Stimulated activated CD8-positive, alpha-beta memory T cell treated with anti-CD3 and anti-CD28 coated beads, Interleukin-2, amount 100 ng/mL, for 48 hours (primary cell): ENCODE measurements at regions not wholly inside any gene's neighbourhood (a gene's known extent, or its start where the extent isn't known, plus 50 kb on each side); places are given as distances from the start of the nearest gene placed in this dataset.
"Not testable (repeated sequence)": the region's sequence is repeated elsewhere in the genome, so short reads cannot be mapped to it uniquely, and the experiment has no call there.

Source experiments
- DNase-seq, 2 donors: peaks; one replicate each; pipeline ENCODE4 v3.0.0-alpha.2; 2020; ENCODE audit warnings: low read depth in 2 of 2

DNA sequence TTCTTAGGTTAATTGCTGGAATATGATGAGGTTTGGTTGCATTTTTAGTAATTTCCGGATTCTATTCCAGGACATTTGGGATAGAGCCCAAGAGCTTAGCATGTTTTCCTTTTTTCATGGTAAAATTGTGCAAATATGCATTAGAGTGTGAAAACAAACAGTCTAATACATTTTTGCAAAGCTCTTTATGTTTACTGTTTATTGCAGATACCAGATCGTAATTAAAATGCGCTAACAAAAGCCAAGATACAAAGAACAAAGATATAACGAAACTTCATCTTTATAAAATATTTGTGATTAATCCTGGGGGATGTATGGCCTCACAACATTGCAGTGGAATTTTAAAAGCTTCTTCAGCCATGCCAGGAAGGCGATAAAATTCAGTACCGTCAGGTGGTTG lies 94.5 kb upstream of the TBC1D5 start:
- DNase-seq: no peak

DNA sequence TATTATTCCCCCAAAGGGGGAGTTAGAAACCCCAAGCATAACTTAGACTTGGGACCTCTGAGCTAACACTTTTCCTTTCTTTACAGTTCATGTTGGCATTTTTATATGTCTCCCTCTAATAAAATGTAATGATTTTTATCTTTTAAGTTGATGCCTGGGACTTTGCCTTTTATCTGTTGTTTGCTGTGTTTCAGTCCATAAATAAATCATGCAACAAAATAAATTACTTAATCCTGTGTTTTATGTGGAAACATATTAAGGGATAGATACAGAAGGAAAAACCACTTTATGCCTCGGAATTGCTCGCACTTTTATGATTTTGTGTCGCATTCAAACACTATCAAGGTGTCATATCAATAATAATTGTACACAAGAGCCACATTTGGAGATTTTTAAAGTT lies 93.7 kb upstream of the TBC1D5 start:
- DNase-seq: no peak

DNA sequence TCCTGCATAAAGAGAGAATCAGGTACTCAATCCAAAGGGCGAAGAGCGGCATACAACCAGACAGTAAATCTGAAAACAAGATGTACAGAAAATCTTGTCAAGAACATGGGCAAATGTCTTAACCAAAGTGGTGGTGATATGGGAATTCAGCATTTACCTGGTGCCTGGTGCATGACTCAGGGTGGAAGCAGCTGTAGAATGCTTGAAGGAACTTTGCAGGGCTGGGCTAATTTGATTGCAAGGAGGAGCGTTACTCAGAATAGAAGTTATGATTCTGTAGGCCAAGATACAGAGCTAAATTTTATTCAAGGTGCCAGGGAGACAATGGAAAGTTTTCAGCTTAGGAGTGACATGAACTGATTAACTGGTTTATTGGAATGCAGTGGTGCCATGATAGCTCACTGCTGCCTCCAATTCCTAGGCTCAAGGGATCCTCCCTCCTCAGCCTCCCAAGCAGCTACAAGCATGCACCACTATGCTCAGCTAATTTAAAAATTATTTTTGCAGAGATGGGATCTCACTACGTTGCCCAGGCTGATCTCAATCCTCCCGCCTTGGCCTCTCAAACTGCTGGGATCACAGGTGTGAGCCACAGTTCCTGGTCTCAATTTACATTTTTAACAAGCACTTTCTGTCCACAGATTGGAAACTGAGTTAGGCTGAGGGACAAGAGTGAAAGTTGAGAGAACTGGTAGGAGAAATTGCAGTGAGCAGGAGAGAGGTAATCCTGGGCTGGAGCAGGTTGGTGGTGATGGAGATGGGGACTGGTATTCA lies 91.5 kb upstream of the TBC1D5 start:
- DNase-seq: no peak

DNA sequence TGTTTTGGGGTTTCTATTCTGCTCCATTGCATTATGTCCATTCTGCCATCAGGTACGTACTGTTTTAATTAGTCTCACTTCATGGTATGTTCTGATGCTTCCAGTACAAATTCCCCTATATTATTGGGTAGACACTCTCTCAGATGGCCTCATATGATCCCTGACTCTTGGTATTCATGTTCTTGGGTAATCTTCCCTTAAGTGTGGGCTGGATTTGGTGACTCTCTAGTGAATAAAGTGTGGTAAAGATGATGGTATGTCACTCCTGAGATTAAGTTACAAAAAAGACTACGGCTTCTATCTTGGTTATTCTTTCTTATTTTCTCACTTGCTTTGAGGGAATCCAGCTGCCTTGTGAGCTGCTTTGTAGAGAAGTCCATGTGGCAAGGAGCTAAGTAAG lies 89.6 kb upstream of the TBC1D5 start:
- no peak for DNase-seq

DNA sequence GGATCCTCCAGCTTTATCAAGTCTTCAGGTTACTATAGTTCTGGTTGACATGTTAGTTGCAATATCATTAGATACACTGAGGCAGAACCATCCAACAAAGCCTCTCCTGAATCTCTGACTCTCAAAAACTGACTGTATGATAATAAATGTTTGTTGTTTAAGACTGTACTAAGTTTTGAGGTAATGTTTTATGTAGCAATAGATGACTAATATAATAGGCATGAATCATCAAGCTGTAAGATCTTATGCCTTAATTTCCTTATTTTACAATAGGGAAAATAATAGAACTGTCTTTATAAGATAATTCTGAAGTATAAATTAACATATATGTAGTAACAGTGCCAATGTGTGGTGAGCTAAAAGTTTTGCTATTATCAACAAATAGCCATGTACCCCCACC lies 88.9 kb upstream of the TBC1D5 start:
- DNase-seq: no peak

GRCh38 chr3:17830788-17831187 lies 88.4 kb upstream of the TBC1D5 start:
- no peak for DNase-seq

DNA sequence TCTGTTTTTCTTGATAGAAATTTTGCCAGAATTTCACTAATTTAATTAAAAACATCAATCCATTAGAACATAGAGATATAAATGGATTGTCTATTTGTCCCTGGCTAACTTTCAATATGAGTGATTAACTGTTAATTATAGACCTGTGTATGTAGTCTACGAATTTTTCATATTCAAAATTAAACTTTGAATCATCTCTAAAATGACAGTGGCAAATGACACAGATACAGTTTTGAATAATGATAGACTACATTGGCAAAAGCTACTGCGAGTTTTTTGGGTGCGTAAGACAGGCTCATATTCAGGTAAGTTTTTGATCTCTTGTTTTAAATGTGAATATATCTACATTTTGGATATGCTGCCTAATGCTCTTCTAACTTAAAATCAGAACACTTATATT lies 86.0 kb upstream of the TBC1D5 start:
- no peak for DNase-seq

- no peak for DNase-seq
Measured at GRCh38 chr3:17825298-17825697, 82.9 kb upstream of the TBC1D5 start.

- no peak for DNase-seq
Measured at GRCh38 chr3:17823816-17824215, 81.4 kb upstream of the TBC1D5 start.

DNA sequence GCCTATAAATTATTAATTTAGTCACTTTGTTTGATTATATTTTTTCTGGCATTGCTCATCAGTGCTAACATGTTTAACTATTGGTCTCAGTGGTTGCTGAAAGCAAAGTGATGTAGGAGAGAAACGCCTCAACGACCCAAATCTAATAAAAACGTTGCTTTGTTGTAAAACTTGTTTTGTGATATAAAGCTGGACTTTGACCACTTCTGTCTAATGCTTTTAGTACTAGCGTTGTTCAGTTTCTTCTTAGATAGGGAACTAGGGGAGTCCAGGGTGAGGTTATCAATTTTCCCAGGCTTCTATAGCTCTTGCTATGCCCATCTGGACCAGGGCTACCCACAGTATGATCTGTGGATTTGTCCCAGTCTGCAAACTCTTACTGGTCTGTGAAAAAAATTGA lies 80.6 kb upstream of the TBC1D5 start:
- DNase-seq: no peak

GRCh38 chr3:17820704-17821103 lies 78.3 kb upstream of the TBC1D5 start:
- no peak for DNase-seq

- no peak for DNase-seq
Measured at GRCh38 chr3:17820275-17820674, 77.8 kb upstream of the TBC1D5 start.

DNA sequence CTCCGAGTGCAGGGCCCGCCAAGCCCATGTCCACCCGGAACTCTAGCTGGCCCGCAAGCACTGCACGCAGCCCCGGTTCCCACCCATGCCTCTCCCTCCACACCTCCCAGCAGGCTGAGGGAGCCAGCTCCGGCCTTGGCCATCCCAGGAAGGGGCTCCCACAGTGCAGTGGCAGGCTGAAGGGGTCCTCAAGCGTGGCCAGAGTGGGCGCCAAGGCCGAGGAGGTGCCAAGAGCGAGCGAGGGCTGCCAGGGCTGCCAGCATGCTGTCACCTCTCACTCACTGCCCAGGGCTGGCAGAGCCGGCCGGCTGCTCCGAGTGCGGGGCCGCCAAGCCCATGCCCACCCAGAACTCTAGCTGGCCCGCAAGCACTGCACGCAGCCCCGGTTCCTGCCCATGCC lies 75.5 kb upstream of the TBC1D5 start:
- not testable (repeated sequence) for DNase-seq

DNA sequence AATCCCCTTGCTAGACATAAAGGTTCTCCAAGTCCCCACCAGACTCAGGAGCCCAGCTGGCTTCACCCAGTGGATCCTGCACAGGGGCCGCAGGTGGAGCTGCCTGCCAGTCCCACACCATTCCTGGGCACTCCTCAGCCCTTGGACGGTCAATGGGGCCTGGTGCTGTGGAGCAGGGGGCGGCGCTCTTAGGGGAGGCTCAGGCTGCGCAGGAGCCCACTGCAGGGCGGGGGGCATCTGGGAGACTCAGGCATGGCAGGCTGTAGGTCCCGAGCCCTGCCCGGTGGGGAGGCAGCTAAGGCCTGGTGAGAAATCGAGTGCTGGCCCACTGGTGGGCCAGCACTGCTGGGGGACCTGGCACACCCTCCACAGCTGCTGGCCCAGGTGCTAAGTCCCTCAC lies 75.1 kb upstream of the TBC1D5 start:
- DNase-seq: no peak

- DNase-seq: not testable (repeated sequence)
Measured at GRCh38 chr3:17816839-17817238, 74.4 kb upstream of the TBC1D5 start.

DNA sequence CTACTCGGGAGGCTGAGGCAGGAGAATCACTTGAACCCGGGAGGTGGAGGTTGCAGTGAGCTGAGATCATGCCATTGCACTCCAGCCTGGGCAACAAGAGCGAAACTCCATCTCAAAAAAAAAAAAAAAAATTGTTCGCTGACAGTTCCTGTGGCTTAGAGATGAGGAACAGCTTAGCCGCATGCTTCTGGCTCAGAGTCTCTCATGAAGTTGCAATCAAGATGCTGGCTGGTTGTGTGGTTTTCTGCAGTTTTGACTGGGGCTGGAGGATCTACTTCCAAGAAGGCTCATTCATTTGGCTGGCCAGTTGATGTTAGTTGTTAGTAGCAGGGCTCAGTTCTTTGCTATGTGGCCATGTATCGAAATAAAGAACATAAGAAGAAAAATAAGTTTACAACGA lies 69.9 kb upstream of the TBC1D5 start:
- not testable (repeated sequence) for DNase-seq

DNA sequence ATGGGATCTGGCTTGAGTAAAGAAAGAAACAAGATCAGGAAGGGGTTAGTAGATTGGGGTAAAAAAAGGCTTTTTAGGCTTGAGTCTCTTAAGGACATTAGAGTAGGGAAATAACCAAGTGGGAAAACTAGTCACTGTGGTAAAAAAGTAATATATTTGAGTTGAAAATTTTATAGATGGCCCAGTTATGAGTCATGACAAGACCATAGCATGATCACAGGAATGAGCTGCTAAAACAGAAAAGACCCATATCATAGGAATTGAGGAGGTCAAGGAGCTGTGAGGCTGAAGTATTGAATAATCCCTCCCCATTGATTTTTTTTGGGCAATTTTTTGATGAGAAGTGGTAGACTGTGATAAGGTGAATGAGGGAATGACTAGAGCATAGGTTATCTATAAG lies 69.2 kb upstream of the TBC1D5 start:
- DNase-seq: no peak

- DNase-seq: no peak
Measured at GRCh38 chr3:17810759-17811158, 68.3 kb upstream of the TBC1D5 start.

GRCh38 chr3:17808994-17809393 lies 66.6 kb upstream of the TBC1D5 start:
- no peak for DNase-seq

- no peak for DNase-seq
Measured at GRCh38 chr3:17806876-17807275, 64.4 kb upstream of the TBC1D5 start.

GRCh38 chr3:17806201-17806600 lies 63.8 kb upstream of the TBC1D5 start:
- no peak for DNase-seq

- no peak for DNase-seq
Measured at GRCh38 chr3:17805461-17805940, 63.1 kb upstream of the TBC1D5 start.

DNA sequence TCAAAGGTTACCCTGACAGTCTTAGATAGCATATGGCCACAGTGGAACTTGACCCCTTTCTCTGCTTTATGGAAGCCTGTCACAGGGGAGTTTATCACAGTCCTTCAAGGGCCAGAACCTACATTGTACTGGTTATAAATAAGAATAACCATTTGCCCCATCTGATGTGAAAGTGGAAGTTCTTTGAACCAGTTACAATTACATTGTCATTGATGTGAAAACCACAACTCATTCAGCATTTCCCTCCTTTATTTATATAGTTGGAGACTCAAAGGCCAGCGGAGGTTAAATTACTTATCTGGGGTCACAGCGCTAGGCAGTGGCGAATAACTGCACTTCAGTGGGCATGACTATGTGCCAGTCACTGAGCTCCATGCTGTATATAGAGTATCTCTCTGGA lies 60.5 kb upstream of the TBC1D5 start:
- DNase-seq: no peak

- no peak for DNase-seq
Measured at GRCh38 chr3:17801131-17801530, 58.7 kb upstream of the TBC1D5 start.
